Mammary epithelial cell (primary cell): ENCODE measurements at regions not wholly inside any gene's neighbourhood (a gene's known extent, or its start where the extent isn't known, plus 50 kb on each side); places are given as distances from the start of the nearest gene placed in this dataset.

ENCODE experiments used
- EZH2 ChIP-seq: IDR thresholded peaks from 2 replicates; pipeline ENCODE4 v1.6.1; 2012; ENCODE audit warnings: low read length, inconsistent platforms, borderline replicate concordance
- TF ChIP-seq, protein P1 (sequence below), 2 donors: IDR thresholded peaks in 1 of 2; conservative IDR thresholded peaks in 1 of 2; 2 replicates each; pipeline ENCODE4 v1.5.1; 2011 to 2012; ENCODE audit warnings: inconsistent platforms in 2 of 2, low read length in 2 of 2, mild to moderate bottlenecking in 2 of 2, control low read depth in 1 of 2, low read depth in 1 of 2; ENCODE audit not compliant: insufficient read depth in 1 of 2; ENCODE audit errors: extremely low read depth in 1 of 2

DNA sequence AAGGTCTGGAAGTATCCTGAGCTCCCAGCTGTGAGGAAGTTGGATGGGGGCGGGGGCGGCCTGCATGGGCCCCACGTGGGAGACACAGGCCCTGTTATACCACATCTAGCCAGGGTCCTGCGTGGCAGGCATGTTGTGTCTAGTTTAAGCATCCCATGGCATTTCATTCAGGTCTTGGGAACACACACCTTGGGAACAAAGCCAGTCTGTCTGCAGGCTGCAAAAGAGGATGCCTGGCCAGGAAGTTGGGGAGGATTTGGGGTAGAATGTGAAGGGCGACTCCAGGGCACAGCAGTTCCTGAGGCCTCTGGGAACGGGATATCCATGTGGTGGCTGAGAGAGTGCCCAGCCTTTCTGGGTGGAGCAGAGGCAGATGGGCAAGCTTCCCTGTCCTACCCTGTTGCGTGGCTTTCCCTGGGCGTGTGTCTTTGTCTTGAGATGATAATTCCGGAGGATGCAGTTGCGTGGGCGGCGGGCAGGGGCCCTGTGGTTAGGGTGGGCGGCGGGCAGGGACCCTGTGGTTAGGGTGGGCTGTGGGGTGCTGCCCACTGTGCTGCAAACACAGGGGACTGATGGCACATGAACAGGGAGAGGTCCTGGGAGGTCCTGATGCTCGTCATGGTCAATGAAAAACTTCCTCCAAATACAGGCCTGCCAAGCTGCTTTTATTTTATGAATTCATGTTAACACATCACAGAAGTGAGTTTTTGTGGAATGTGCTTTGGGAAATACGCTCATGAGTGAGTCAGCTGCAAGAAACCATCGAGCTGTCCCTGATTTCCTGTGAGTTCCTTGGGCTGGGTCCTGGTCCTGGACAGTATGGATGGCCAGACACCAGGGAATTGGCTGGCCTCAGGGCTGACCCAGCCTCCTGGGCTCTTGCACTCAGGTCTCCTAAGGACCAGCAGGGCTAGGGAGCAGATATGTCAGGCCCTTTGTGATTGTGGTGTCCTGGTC lies 90.0 kb upstream of the HS6ST1 start:
- TF ChIP-seq EZH2 = no peak
- TF ChIP-seq, protein P1, sequence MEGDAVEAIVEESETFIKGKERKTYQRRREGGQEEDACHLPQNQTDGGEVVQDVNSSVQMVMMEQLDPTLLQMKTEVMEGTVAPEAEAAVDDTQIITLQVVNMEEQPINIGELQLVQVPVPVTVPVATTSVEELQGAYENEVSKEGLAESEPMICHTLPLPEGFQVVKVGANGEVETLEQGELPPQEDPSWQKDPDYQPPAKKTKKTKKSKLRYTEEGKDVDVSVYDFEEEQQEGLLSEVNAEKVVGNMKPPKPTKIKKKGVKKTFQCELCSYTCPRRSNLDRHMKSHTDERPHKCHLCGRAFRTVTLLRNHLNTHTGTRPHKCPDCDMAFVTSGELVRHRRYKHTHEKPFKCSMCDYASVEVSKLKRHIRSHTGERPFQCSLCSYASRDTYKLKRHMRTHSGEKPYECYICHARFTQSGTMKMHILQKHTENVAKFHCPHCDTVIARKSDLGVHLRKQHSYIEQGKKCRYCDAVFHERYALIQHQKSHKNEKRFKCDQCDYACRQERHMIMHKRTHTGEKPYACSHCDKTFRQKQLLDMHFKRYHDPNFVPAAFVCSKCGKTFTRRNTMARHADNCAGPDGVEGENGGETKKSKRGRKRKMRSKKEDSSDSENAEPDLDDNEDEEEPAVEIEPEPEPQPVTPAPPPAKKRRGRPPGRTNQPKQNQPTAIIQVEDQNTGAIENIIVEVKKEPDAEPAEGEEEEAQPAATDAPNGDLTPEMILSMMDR (conservative IDR thresholded peaks at IDR 0.05 in 1 of 2, IDR thresholded peaks at IDR 0.05 in 1 of 2; ENCODE audit: extremely low read depth in 1 of 2, insufficient read depth in 1 of 2, low read depth in 1 of 2, low read length in 2 of 2) = no peak
